ENCODE measurements at regions not wholly inside any gene's neighbourhood (a gene's known extent, or its start where the extent isn't known, plus 50 kb on each side); places are given as distances from the start of the nearest gene placed in this dataset.

GRCh38 chr14:62308891-62309290 lies 546.7 kb downstream of the SNAPC1 start:
- Histone ChIP-seq H3K4me3 (ENCODE audit: low read depth in 1 of 3, low read length in 3 of 3) (no peak overlapping the region), H3K36me3 (ENCODE audit: control insufficient read depth in 4 of 4, insufficient read depth in 3 of 4, low read depth in 1 of 4, low read length in 3 of 4) (no peaks in the 10 kb centered on the region), H3K4me1 (ENCODE audit: control insufficient read depth in 4 of 4, insufficient read depth in 4 of 4, low read length in 3 of 4) (peaks cover 0 to 8% (median 7%) of the 10 kb centered on the region in 4 donors), H3K9me3 (ENCODE audit: control insufficient read depth in 4 of 4, low read length in 3 of 4) (no peaks in the 10 kb centered on the region), H3K9ac (ENCODE audit: low read depth in 1 of 2, low read length in 2 of 2) (no peak overlapping the region), H3K27ac (ENCODE audit: low read depth in 1 of 2, low read length in 2 of 2) (no peak overlapping the region), H3K27me3 (ENCODE audit: control insufficient read depth in 4 of 4, insufficient read depth in 4 of 4, low read length in 3 of 4) (no peaks in the 10 kb centered on the region)
- TF ChIP-seq NR2F2 (IDR thresholded peaks at IDR 0.05) (peak; percentile 42), RAD21 (IDR thresholded peaks at IDR 0.05) (no peak)
- 56% methylated on average over 4 of the region's 4 CpGs for WGBS
- no peak for DNase-seq (ENCODE audit: low spot score)

- H3K36me3 ChIP-seq (ENCODE audit: control insufficient read depth in 4 of 4, insufficient read depth in 3 of 4, low read depth in 1 of 4, low read length in 3 of 4), result no peaks in the 10 kb centered on the region
- TF ChIP-seq RXRA (IDR thresholded peaks at IDR 0.05) (no peak), EGR1 (IDR thresholded peaks at IDR 0.05; ENCODE audit: low read depth in 2 of 2) (no peak), YY1 (IDR thresholded peaks at IDR 0.05) (no peak), FOXA1 (IDR thresholded peaks at IDR 0.05) (no peak), HNF4G (IDR thresholded peaks at IDR 0.05) (no peak), JUND (IDR thresholded peaks at IDR 0.05) (no peak), FOXA2 (IDR thresholded peaks at IDR 0.05) (no peak), SP1 (IDR thresholded peaks at IDR 0.05) (no peak)
- TF ChIP-seq, protein P1, sequence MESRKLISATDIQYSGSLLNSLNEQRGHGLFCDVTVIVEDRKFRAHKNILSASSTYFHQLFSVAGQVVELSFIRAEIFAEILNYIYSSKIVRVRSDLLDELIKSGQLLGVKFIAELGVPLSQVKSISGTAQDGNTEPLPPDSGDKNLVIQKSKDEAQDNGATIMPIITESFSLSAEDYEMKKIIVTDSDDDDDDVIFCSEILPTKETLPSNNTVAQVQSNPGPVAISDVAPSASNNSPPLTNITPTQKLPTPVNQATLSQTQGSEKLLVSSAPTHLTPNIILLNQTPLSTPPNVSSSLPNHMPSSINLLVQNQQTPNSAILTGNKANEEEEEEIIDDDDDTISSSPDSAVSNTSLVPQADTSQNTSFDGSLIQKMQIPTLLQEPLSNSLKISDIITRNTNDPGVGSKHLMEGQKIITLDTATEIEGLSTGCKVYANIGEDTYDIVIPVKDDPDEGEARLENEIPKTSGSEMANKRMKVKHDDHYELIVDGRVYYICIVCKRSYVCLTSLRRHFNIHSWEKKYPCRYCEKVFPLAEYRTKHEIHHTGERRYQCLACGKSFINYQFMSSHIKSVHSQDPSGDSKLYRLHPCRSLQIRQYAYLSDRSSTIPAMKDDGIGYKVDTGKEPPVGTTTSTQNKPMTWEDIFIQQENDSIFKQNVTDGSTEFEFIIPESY (IDR thresholded peaks at IDR 0.05), result no peak
- no peak overlapping the region for H3K9ac ChIP-seq (ENCODE audit: low read depth in 1 of 2, low read length in 2 of 2)
- no peaks in the 10 kb centered on the region for H3K9me3 ChIP-seq (ENCODE audit: control insufficient read depth in 4 of 4, low read length in 3 of 4)
- DNase-seq (ENCODE audit: low spot score), result no peak
- no peak overlapping the region for H3K4me3 ChIP-seq (ENCODE audit: low read depth in 1 of 3, low read length in 3 of 3)
- WGBS, result 84% methylated on average over 3 of the region's 3 CpGs
- no peaks in the 10 kb centered on the region for H3K27me3 ChIP-seq (ENCODE audit: control insufficient read depth in 4 of 4, insufficient read depth in 4 of 4, low read length in 3 of 4)
- H3K27ac ChIP-seq (ENCODE audit: low read depth in 1 of 2, low read length in 2 of 2), result no peak overlapping the region
- no peaks in the 10 kb centered on the region for H3K4me1 ChIP-seq (ENCODE audit: control insufficient read depth in 4 of 4, insufficient read depth in 4 of 4, low read length in 3 of 4)
Measured at GRCh38 chr14:62313212-62313611, 551.0 kb downstream of the SNAPC1 start.

GRCh38 chr14:62314221-62314620 lies 552.0 kb downstream of the SNAPC1 start:
- H3K4me3 ChIP-seq (ENCODE audit: low read depth in 1 of 3, low read length in 3 of 3), result no peak overlapping the region
- DNase-seq (ENCODE audit: low spot score), result no peak
- no peaks in the 10 kb centered on the region for H3K36me3 ChIP-seq (ENCODE audit: control insufficient read depth in 4 of 4, insufficient read depth in 3 of 4, low read depth in 1 of 4, low read length in 3 of 4)
- no peaks in the 10 kb centered on the region for H3K4me1 ChIP-seq (ENCODE audit: control insufficient read depth in 4 of 4, insufficient read depth in 4 of 4, low read length in 3 of 4)
- H3K9me3 ChIP-seq (ENCODE audit: control insufficient read depth in 4 of 4, low read length in 3 of 4), result no peaks in the 10 kb centered on the region
- no peaks in the 10 kb centered on the region for H3K27me3 ChIP-seq (ENCODE audit: control insufficient read depth in 4 of 4, insufficient read depth in 4 of 4, low read length in 3 of 4)
- TF ChIP-seq, protein P1 (IDR thresholded peaks at IDR 0.05), result no peak
- TF ChIP-seq FOXA2 (IDR thresholded peaks at IDR 0.05) (no peak), RAD21 (IDR thresholded peaks at IDR 0.05) (no peak)
- no peak overlapping the region for H3K27ac ChIP-seq (ENCODE audit: low read depth in 1 of 2, low read length in 2 of 2)
- WGBS, result 82% methylated on average over 2 of the region's 2 CpGs
- H3K9ac ChIP-seq (ENCODE audit: low read depth in 1 of 2, low read length in 2 of 2), result no peak overlapping the region

DNA sequence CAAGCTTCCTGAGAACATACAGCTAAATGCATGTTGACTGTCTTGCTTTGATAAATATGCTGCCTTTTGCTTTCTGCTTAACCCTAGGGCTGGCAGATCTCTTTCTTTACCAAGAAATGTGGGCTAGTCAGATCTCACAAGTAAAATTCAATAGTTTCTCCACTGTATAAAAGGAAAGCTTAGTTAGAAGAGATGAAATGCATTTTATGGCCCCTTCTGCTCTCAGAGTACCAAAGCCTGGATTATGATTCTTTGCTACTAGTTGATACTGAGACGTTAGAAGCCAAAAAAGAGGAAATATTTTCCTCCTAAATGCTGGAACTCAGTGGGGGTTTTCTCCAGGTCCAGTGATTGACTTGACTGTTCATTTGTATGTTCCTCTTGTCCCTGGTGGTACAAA lies 552.7 kb downstream of the SNAPC1 start:
- H3K27me3 ChIP-seq (ENCODE audit: control insufficient read depth in 4 of 4, insufficient read depth in 4 of 4, low read length in 3 of 4), result no peaks in the 10 kb centered on the region
- no peaks in the 10 kb centered on the region for H3K36me3 ChIP-seq (ENCODE audit: control insufficient read depth in 4 of 4, insufficient read depth in 3 of 4, low read depth in 1 of 4, low read length in 3 of 4)
- DNase-seq (ENCODE audit: low spot score), result no peak
- H3K27ac ChIP-seq (ENCODE audit: low read depth in 1 of 2, low read length in 2 of 2), result no peak overlapping the region
- TF ChIP-seq FOXA1 (IDR thresholded peaks at IDR 0.05), result no peak
- TF ChIP-seq, protein P2, sequence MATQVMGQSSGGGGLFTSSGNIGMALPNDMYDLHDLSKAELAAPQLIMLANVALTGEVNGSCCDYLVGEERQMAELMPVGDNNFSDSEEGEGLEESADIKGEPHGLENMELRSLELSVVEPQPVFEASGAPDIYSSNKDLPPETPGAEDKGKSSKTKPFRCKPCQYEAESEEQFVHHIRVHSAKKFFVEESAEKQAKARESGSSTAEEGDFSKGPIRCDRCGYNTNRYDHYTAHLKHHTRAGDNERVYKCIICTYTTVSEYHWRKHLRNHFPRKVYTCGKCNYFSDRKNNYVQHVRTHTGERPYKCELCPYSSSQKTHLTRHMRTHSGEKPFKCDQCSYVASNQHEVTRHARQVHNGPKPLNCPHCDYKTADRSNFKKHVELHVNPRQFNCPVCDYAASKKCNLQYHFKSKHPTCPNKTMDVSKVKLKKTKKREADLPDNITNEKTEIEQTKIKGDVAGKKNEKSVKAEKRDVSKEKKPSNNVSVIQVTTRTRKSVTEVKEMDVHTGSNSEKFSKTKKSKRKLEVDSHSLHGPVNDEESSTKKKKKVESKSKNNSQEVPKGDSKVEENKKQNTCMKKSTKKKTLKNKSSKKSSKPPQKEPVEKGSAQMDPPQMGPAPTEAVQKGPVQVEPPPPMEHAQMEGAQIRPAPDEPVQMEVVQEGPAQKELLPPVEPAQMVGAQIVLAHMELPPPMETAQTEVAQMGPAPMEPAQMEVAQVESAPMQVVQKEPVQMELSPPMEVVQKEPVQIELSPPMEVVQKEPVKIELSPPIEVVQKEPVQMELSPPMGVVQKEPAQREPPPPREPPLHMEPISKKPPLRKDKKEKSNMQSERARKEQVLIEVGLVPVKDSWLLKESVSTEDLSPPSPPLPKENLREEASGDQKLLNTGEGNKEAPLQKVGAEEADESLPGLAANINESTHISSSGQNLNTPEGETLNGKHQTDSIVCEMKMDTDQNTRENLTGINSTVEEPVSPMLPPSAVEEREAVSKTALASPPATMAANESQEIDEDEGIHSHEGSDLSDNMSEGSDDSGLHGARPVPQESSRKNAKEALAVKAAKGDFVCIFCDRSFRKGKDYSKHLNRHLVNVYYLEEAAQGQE (IDR thresholded peaks at IDR 0.05), result no peak
- TF ChIP-seq SP1 (IDR thresholded peaks at IDR 0.05), result no peak
- TF ChIP-seq HNF4G (IDR thresholded peaks at IDR 0.05), result no peak
- no peak for TF ChIP-seq FOXA2 (IDR thresholded peaks at IDR 0.05)
- no peak for TF ChIP-seq RXRA (IDR thresholded peaks at IDR 0.05)
- no peak for TF ChIP-seq JUND (IDR thresholded peaks at IDR 0.05)
- TF ChIP-seq, protein P3, sequence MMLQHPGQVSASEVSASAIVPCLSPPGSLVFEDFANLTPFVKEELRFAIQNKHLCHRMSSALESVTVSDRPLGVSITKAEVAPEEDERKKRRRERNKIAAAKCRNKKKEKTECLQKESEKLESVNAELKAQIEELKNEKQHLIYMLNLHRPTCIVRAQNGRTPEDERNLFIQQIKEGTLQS (IDR thresholded peaks at IDR 0.05), result no peak
- no peak for TF ChIP-seq TAF1 (conservative IDR thresholded peaks at IDR 0.05)
- WGBS, result 55% methylated on average over 1 of the region's 1 CpG
- H3K4me1 ChIP-seq (ENCODE audit: control insufficient read depth in 4 of 4, insufficient read depth in 4 of 4, low read length in 3 of 4), result no peaks in the 10 kb centered on the region
- no peak overlapping the region for H3K4me3 ChIP-seq (ENCODE audit: low read depth in 1 of 3, low read length in 3 of 3)
- no peak overlapping the region for H3K9ac ChIP-seq (ENCODE audit: low read depth in 1 of 2, low read length in 2 of 2)
- no peaks in the 10 kb centered on the region for H3K9me3 ChIP-seq (ENCODE audit: control insufficient read depth in 4 of 4, low read length in 3 of 4)
